Caco-2 (cell line): ENCODE measurements at regions not wholly inside any gene's neighbourhood (a gene's known extent, or its start where the extent isn't known, plus 50 kb on each side); places are given as distances from the start of the nearest gene placed in this dataset.
"Not testable (repeated sequence)": the region's sequence is repeated elsewhere in the genome, so short reads cannot be mapped to it uniquely, and the experiment has no call there.

Experiments
- BruUV-seq: library from RNA; stranded (reverse); fragments of 400-500 nt; replicated peaks from 2 replicates; lab custom pipeline; 2021; lab: Mats Ljungman, UMichigan
- CTCF ChIA-PET: fragments of 300-600 bp; sonication (Branson Sonifier 250); formaldehyde crosslinking; loops from one replicate; lab custom pipeline; 2022; ENCODE audit warnings: antibody characterized with exemption; lab: Charles Lee
- POLR2A ChIA-PET: fragments of 300-600 bp; sonication (Branson Sonifier 250); formaldehyde crosslinking; loops from one replicate; lab custom pipeline; 2022; ENCODE audit warnings: antibody characterized with exemption; lab: Charles Lee
- DNase-seq, 2 experiments: peaks; one replicate each; pipeline versions ENCODE4 v3.0.0 to v3.0.0-alpha.2; 2020 to 2022
- H3K27me3 ChIP-seq: replicated peaks from 2 replicates; pipeline ENCODE4 v1.6.0; 2011; ENCODE audit warnings: low read length; ENCODE audit not compliant: control insufficient read depth, insufficient read depth
- H3K36me3 ChIP-seq: 2 replicates; pipeline ENCODE4 v1.5.1; 2011; ENCODE audit warnings: low read length; ENCODE audit not compliant: control insufficient read depth, insufficient read depth
- H3K4me1 ChIP-seq: fragments of 250-450 bp; sonication (Bioruptor Pico); 2 replicates; pipeline ENCODE4 v1.5.1; 2020; ENCODE audit warnings: mild to moderate bottlenecking
- H3K4me3 ChIP-seq: 2 replicates; pipeline ENCODE4 v1.5.1; 2011; ENCODE audit warnings: low read depth, mild to moderate bottlenecking, control low read depth, low read length
- H3K9me3 ChIP-seq: fragments of 250-450 bp; sonication (Bioruptor Pico); 2 replicates; pipeline ENCODE4 v1.5.1; 2020; ENCODE audit warnings: mild to moderate bottlenecking, moderate library complexity
- H3K27ac Mint-ChIP-seq: one replicate; pipeline ENCODE4 v1.8.0; 2022; ENCODE audit warnings: mixed read lengths; ENCODE audit not compliant: unreplicated experiment
- H3K27me3 Mint-ChIP-seq: one replicate; pipeline ENCODE4 v1.8.0; 2022; ENCODE audit warnings: mixed read lengths; ENCODE audit not compliant: insufficient read depth, unreplicated experiment
- H3K36me3 Mint-ChIP-seq: one replicate; pipeline ENCODE4 v1.8.0; 2022; ENCODE audit warnings: mild to moderate bottlenecking, mixed read lengths; ENCODE audit not compliant: insufficient read depth, unreplicated experiment
- H3K4me1 Mint-ChIP-seq: one replicate; pipeline ENCODE4 v1.8.0; 2022; ENCODE audit warnings: low read depth, mixed read lengths; ENCODE audit not compliant: unreplicated experiment
- H3K4me3 Mint-ChIP-seq: one replicate; pipeline ENCODE4 v1.8.0; 2022; ENCODE audit warnings: mild to moderate bottlenecking, moderate library complexity, mixed read lengths; ENCODE audit not compliant: unreplicated experiment
- H3K9me3 Mint-ChIP-seq: one replicate; pipeline ENCODE4 v1.8.0; 2022; ENCODE audit warnings: mixed read lengths; ENCODE audit not compliant: unreplicated experiment
- CTCF ChIP-seq, 2 experiments: fragments of 200-600 bp in 1 of 2; IDR thresholded peaks; 1 replicate in 1 of 2; 2 replicates in 1 of 2; pipeline versions ENCODE4 v1.5.1 to v1.8.0; 2011 to 2022; ENCODE audit warnings: antibody characterized with exemption in 1 of 2, control low read depth in 1 of 2, inconsistent platforms in 1 of 2, low read depth in 1 of 2, low read length in 1 of 2, mild to moderate bottlenecking in 1 of 2, moderate library complexity in 1 of 2; ENCODE audit not compliant: insufficient read depth in 1 of 2, severe bottlenecking in 1 of 2, unreplicated experiment in 1 of 2
- intact Hi-C: fragments of 100-400 bp; cut with micrococcal nuclease; formaldehyde crosslinking; loops from one replicate; pipeline ENCODE4 v1.10.0; 2022; ENCODE audit not compliant: unreplicated experiment

GRCh38 chr15:23764716-23765115 is 77.6 kb upstream of the NDN start:
- no TSS peak for BruUV-seq
- Mint-ChIP-seq H3K36me3 (no peaks in the 10 kb centered on the region), H3K4me3 (no peak overlapping the region), H3K9me3 (peaks cover 22% of the 10 kb centered on the region), H3K27ac (no peak overlapping the region), H3K4me1 (no peaks in the 10 kb centered on the region), H3K27me3 (peaks cover 3% of the 10 kb centered on the region)
- no peak for TF ChIP-seq CTCF (IDR thresholded peaks at IDR 0.05; ENCODE audit: insufficient read depth in 1 of 2, low read depth in 1 of 2, low read length in 1 of 2, severe bottlenecking in 1 of 2, unreplicated experiment in 1 of 2)
- H3K4me3 ChIP-seq = no peak overlapping the region
- intact Hi-C loops = no loop called here
- no peaks in the 10 kb centered on the region for H3K27me3 ChIP-seq
- no peaks in the 10 kb centered on the region for H3K36me3 ChIP-seq
- POLR2A ChIA-PET = no interaction called here
- CTCF ChIA-PET = no interaction called here
- no peak for DNase-seq
- H3K9me3 ChIP-seq = peaks cover 7% of the 10 kb centered on the region
- no peaks in the 10 kb centered on the region for H3K4me1 ChIP-seq

GRCh38 chr15:23766779-23767178 is 79.7 kb upstream of the NDN start:
- CTCF ChIA-PET, H3K36me3 ChIP-seq, BruUV-seq, H3K4me1 Mint-ChIP-seq, H3K4me3 ChIP-seq, POLR2A ChIA-PET, intact Hi-C loops, H3K36me3 Mint-ChIP-seq, H3K4me3 Mint-ChIP-seq, H3K27me3 Mint-ChIP-seq, H3K4me1 ChIP-seq, H3K27ac Mint-ChIP-seq, H3K27me3 ChIP-seq, H3K9me3 ChIP-seq, DNase-seq: not testable (repeated sequence)
- H3K9me3 Mint-ChIP-seq = peaks cover 38% of the 10 kb centered on the region

GRCh38 chr15:23773093-23773492 is 86.0 kb upstream of the NDN start:
- no peaks in the 10 kb centered on the region for H3K27me3 Mint-ChIP-seq

More at GRCh38 chr15:23773093-23773492, 86.0 kb upstream of the NDN start:
- intact Hi-C loops = no loop called here
- ChIA-PET CTCF (no interaction called here), POLR2A (no interaction called here)
- no peaks in the 10 kb centered on the region for H3K27me3 ChIP-seq
- peaks cover 23% of the 10 kb centered on the region for H3K9me3 Mint-ChIP-seq
- no peaks in the 10 kb centered on the region for H3K36me3 Mint-ChIP-seq
- H3K9me3 ChIP-seq = no peaks in the 10 kb centered on the region; the same call in none of the 2 replicates
- H3K4me3 ChIP-seq = no peak overlapping the region
- BruUV-seq = no TSS peak
- H3K4me1 ChIP-seq = no peaks in the 10 kb centered on the region
- no peaks in the 10 kb centered on the region for H3K4me1 Mint-ChIP-seq
- TF ChIP-seq CTCF (IDR thresholded peaks at IDR 0.05; ENCODE audit: insufficient read depth in 1 of 2, low read depth in 1 of 2, low read length in 1 of 2, severe bottlenecking in 1 of 2, unreplicated experiment in 1 of 2) = no peak
- no peak for DNase-seq
- no peaks in the 10 kb centered on the region for H3K36me3 ChIP-seq
- no peak overlapping the region for H3K4me3 Mint-ChIP-seq
- H3K27ac Mint-ChIP-seq = no peak overlapping the region
